Right lobe of liver (tissue), 6 donors: ENCODE measurements at regions not wholly inside any gene's neighbourhood (a gene's known extent, or its start where the extent isn't known, plus 50 kb on each side); places are given as distances from the start of the nearest gene placed in this dataset.

ENCODE experiments used
- ATAC-seq, 4 donors: fragments of 200-7000 bp; cut with Tn5 transposase; one replicate each; pipeline ENCODE4 v1.9.1; 2020; ENCODE audit warnings: mild to moderate bottlenecking in 4 of 4, moderate library complexity in 4 of 4
- DNase-seq, 3 donors: peaks; one replicate each; pipeline ENCODE4 v3.0.0-alpha.2; 2020
- H3K27ac ChIP-seq, 3 donors: fragments of 200-600 bp; one replicate each; pipeline ENCODE4 v1.8.0; 2022
- H3K27me3 ChIP-seq, 2 donors: fragments of 200-600 bp; one replicate each; pipeline ENCODE4 v1.8.0; 2022
- H3K36me3 ChIP-seq, 4 donors: fragments of 200-600 bp; sonication (generic) in 1 of 4; one replicate each; pipeline versions ENCODE4 v1.5.1 to v1.8.0; 2017 to 2022; ENCODE audit warnings: control low read depth in 1 of 4
- H3K4me1 ChIP-seq, 4 donors: fragments of 200-600 bp; sonication (generic) in 1 of 4; one replicate each; pipeline versions ENCODE4 v1.5.1 to v1.8.0; 2017 to 2022; ENCODE audit warnings: control low read depth in 1 of 4
- H3K4me3 ChIP-seq, 3 donors: fragments of 200-600 bp; one replicate each; pipeline ENCODE4 v1.8.0; 2022
- H3K9me3 ChIP-seq, 4 donors: fragments of 200-600 bp; sonication (generic) in 1 of 4; one replicate each; pipeline versions ENCODE4 v1.5.1 to v1.8.0; 2017 to 2022; ENCODE audit warnings: control low read depth in 1 of 4
- POLR2A ChIP-seq: fragments of 450-650 bp; IDR thresholded peaks from one replicate; pipeline ENCODE4 v1.6.1; 2017; ENCODE audit warnings: antibody characterized with exemption, mild to moderate bottlenecking
- WGBS: methylation state at CpG from one replicate; pipeline ENCODE4 v1.1.6; 2018; ENCODE audit warnings: low coverage, low lambda C conversion rate; ENCODE audit not compliant: insufficient coverage; ENCODE audit errors: missing lambda C conversion rate; 5-methylcytosine and 5-hydroxymethylcytosine counted together
- intact Hi-C, 2 donors: fragments of 100-400 bp; cut with DNase I; formaldehyde crosslinking; loops; one replicate each; pipeline versions ENCODE4 v1.11.2 to v1.14.1; 2022
- TF ChIP-seq, protein P1 (sequence below), 4 donors: fragments of 200-600 bp in 3 of 4; fragments of 450-650 bp in 1 of 4; IDR thresholded peaks; one replicate each; pipeline versions ENCODE4 v1.5.1 to v1.8.0; 2016 to 2022; ENCODE audit warnings: antibody characterized with exemption in 4 of 4, mild to moderate bottlenecking in 2 of 4
- donor health status: DM: no; HTN: yes; CAD: no.
- donor health status: DM: no; HTN: no; CAD: no.
- donor health status: DM: no; HTN: no; CAD: no.
- donor health status: DM: no; HTN: yes; CAD: no.
- donor health status: DM: no; HTN: yes; CAD: no.

DNA sequence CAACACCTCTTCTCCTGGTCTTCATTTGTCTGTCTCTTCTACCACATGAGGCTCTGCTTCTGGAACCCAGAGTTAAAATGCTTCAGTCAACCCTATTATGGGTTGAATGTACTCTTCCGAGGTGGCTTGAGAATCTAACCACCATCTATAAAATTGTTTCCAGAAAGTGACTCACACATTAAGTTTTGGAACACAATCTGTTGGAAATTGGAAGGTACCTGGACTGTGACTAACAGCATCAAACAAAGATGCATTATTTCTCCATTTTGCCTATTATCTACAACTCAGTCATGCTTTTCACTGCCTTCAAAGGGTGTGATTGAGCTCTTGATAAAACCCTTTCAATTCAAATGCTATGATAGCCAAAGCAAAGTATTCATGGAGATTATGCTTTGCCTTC lies 499.0 kb upstream of the SEMA6D start:
- ATAC-seq (no peak), DNase-seq (no peak)
- Histone ChIP-seq H3K4me3 (no peak overlapping the region), H3K27ac (no peak overlapping the region), H3K36me3 (no peaks in the 10 kb centered on the region), H3K4me1 (no peaks in the 10 kb centered on the region), H3K27me3 (no peaks in the 10 kb centered on the region), H3K9me3 (no peaks in the 10 kb centered on the region)
- intact Hi-C loops, result no loop called here
- WGBS, result 33% methylated on average over 1 of the region's 1 CpG
- TF ChIP-seq POLR2A, result no peak
- TF ChIP-seq, protein P1, sequence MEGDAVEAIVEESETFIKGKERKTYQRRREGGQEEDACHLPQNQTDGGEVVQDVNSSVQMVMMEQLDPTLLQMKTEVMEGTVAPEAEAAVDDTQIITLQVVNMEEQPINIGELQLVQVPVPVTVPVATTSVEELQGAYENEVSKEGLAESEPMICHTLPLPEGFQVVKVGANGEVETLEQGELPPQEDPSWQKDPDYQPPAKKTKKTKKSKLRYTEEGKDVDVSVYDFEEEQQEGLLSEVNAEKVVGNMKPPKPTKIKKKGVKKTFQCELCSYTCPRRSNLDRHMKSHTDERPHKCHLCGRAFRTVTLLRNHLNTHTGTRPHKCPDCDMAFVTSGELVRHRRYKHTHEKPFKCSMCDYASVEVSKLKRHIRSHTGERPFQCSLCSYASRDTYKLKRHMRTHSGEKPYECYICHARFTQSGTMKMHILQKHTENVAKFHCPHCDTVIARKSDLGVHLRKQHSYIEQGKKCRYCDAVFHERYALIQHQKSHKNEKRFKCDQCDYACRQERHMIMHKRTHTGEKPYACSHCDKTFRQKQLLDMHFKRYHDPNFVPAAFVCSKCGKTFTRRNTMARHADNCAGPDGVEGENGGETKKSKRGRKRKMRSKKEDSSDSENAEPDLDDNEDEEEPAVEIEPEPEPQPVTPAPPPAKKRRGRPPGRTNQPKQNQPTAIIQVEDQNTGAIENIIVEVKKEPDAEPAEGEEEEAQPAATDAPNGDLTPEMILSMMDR (IDR thresholded peaks at IDR 0.05), result no peak

DNA sequence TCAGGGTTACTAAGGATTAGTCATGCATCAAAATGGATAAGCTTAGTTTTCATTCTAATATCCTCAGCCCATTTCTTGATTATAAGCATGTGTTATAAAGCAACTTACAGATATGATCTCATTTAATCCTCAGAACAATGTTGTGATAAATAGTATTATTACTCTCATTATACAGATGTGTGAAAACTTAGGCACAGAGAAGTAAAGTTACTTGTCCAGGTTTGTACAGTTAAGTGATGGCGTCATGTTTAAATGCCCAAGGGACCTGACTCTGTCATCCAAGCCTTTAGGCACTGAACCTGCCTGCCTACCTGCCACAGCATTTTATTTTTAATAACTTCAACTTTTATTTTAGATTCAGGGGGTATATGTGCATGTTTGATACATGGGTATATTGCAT lies 472.9 kb upstream of the SEMA6D start:
- Histone ChIP-seq H3K27me3 (no peaks in the 10 kb centered on the region), H3K4me3 (no peak overlapping the region), H3K27ac (no peak overlapping the region), H3K9me3 (no peaks in the 10 kb centered on the region), H3K4me1 (no peaks in the 10 kb centered on the region), H3K36me3 (no peaks in the 10 kb centered on the region)
- TF ChIP-seq, protein P1 (IDR thresholded peaks at IDR 0.05), result no peak
- TF ChIP-seq POLR2A, result no peak
- intact Hi-C loops, result no loop called here
- 22% methylated on average over 1 of the region's 1 CpG for WGBS
- DNase-seq, result no peak
- no peak for ATAC-seq

DNA sequence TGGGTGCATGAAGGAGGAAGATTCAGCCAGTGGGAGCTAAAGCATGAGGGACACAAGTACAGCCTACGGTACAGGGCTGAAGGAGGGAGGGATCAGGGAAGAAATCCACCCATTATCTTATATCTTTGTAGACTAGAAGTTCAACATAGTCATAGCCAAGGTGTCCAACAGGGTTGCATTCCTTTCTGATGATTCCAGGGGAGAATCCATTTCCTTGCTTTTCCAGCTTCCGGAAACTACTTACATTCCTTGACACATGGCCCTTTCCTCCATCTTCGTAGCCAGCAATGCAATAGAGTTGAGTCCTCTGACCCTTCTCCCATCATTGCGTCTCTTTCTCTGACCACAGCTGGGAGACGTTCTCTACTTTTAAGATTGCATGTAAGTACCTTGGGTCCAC lies 471.0 kb upstream of the SEMA6D start:
- WGBS, result 63% methylated on average over 5 of the region's 5 CpGs
- H3K9me3 ChIP-seq, result no peaks in the 10 kb centered on the region
- H3K27ac ChIP-seq, result no peak overlapping the region
- H3K36me3 ChIP-seq, result no peaks in the 10 kb centered on the region
- intact Hi-C loops, result no loop called here
- no peaks in the 10 kb centered on the region for H3K27me3 ChIP-seq
- DNase-seq (no peak), ATAC-seq (no peak)
- H3K4me3 ChIP-seq, result no peak overlapping the region
- no peaks in the 10 kb centered on the region for H3K4me1 ChIP-seq
- TF ChIP-seq, protein P1 (IDR thresholded peaks at IDR 0.05), result no peak
- TF ChIP-seq POLR2A, result no peak

DNA sequence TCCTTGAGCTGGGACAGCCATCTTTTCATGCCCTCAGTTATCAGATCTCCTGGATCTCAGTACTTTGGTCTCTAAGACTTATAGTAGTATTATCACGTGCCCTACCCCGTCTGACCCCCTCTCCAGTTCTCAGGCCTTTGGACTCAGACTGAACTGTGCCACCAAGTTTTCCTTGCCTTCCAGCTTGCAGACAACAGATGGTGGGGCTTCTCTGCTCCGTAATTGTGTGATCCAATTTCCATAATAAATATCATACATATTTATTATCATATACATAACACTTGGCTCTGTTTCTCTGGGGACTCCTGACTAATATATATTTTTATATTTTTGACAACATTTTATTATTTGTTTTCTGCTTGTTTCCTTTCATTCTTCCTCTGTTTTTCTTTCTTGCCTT lies 458.8 kb upstream of the SEMA6D start:
- WGBS, result 70% methylated on average over 2 of the region's 3 CpGs
- H3K4me1 ChIP-seq, result no peaks in the 10 kb centered on the region
- no peak overlapping the region for H3K4me3 ChIP-seq
- TF ChIP-seq, protein P1 (IDR thresholded peaks at IDR 0.05), result no peak
- no peak for TF ChIP-seq POLR2A
- H3K9me3 ChIP-seq, result no peaks in the 10 kb centered on the region
- H3K27me3 ChIP-seq, result no peaks in the 10 kb centered on the region
- H3K27ac ChIP-seq, result no peak overlapping the region
- no peaks in the 10 kb centered on the region for H3K36me3 ChIP-seq
- intact Hi-C loops, result no loop called here
- ATAC-seq (no peak), DNase-seq (no peak)

DNA sequence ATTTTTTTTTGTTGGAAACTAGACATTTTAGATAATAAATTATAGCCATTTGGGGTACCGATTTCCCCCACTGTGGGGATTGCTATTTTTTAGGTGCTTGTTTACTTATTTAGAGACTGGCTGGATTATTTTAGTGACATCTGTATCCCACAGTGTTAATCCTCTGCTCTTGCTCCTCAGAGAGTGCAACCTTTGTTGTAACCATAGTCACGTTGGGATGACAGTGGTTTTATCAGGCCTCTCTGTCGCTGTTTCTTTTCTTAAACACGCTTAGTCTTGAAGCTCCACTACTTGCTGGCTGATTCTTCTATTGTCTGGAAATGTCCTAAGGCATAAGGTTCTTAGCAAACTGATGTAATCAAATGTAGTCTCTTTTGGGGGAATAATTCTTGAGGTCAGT lies 451.6 kb upstream of the SEMA6D start:
- Histone ChIP-seq H3K36me3 (no peaks in the 10 kb centered on the region), H3K9me3 (no peaks in the 10 kb centered on the region), H3K27ac (no peak overlapping the region), H3K4me1 (no peaks in the 10 kb centered on the region), H3K4me3 (no peak overlapping the region), H3K27me3 (no peaks in the 10 kb centered on the region)
- 63% methylated on average over 4 of the region's 4 CpGs for WGBS
- TF ChIP-seq, protein P1 (IDR thresholded peaks at IDR 0.05), result no peak
- TF ChIP-seq POLR2A, result no peak
- ATAC-seq (no peak), DNase-seq (no peak)
- intact Hi-C loops, result no loop called here
